IMR-90 (cell line): ENCODE measurements at regions not wholly inside any gene's neighbourhood (a gene's known extent, or its start where the extent isn't known, plus 50 kb on each side); places are given as distances from the start of the nearest gene placed in this dataset.

Source experiments
- ATAC-seq: fragments of 200-7000 bp; cut with Tn5 transposase; 2 replicates; pipeline ENCODE4 v1.9.1; 2020; ENCODE audit warnings: low read depth, mild to moderate bottlenecking, moderate library complexity
- BruUV-seq: library from RNA; stranded (reverse); fragments of 400-500 nt; replicated peaks from 2 replicates; lab custom pipeline; 2021; lab: Mats Ljungman, UMichigan
- CTCF ChIA-PET: fragments of 300-600 bp; formaldehyde crosslinking; extraction: SDS; loops from one replicate; lab custom pipeline; 2021; ENCODE audit warnings: antibody characterized with exemption; lab: Yijun Ruan, JAX
- POLR2A ChIA-PET: fragments of 300-600 bp; sonication (Branson Sonifier 250); formaldehyde crosslinking; loops from one replicate; lab custom pipeline; 2022; ENCODE audit warnings: antibody characterized with exemption; ENCODE audit not compliant: unreplicated experiment; lab: Charles Lee
- DNase-seq: peaks from one replicate; pipeline ENCODE4 v3.0.0; 2013
- H2AFZ ChIP-seq: replicated peaks from 2 replicates; pipeline ENCODE3; 2013; ENCODE audit warnings: low read length, mild to moderate bottlenecking; ENCODE audit not compliant: poor library complexity
- H2AK5ac ChIP-seq: 2 replicates; pipeline ENCODE4 v1.6.1; 2013; ENCODE audit warnings: low read depth, low read length, inconsistent platforms
- H2AK9ac ChIP-seq: replicated peaks from 2 replicates; pipeline ENCODE3; 2013; ENCODE audit warnings: mild to moderate bottlenecking, low read depth, low read length, moderate library complexity; ENCODE audit not compliant: poor library complexity
- H2BK120ac ChIP-seq: 2 replicates; pipeline ENCODE4 v1.6.1; 2013; ENCODE audit warnings: low read depth, low read length, inconsistent platforms
- H2BK15ac ChIP-seq: 3 replicates; pipeline ENCODE4 v1.6.1; 2013; ENCODE audit warnings: low read depth, low read length, inconsistent platforms
- H2BK20ac ChIP-seq: 2 replicates; pipeline ENCODE4 v1.6.1; 2013; ENCODE audit warnings: low read depth, mild to moderate bottlenecking, inconsistent platforms, low read length, moderate library complexity
- H2BK5ac ChIP-seq: 2 replicates; pipeline ENCODE4 v1.6.1; 2013; ENCODE audit warnings: mild to moderate bottlenecking, low read depth, low read length, inconsistent platforms; ENCODE audit not compliant: poor library complexity, severe bottlenecking
- H3K14ac ChIP-seq: replicated peaks from 2 replicates; pipeline ENCODE4 v1.6.1; 2013; ENCODE audit warnings: low read depth, low read length, inconsistent platforms
- H3K18ac ChIP-seq: 2 replicates; pipeline ENCODE4 v1.6.1; 2013; ENCODE audit warnings: low read depth, low read length, control low read depth
- H3K23ac ChIP-seq: 2 replicates; pipeline ENCODE4 v1.6.1; 2013; ENCODE audit warnings: low read depth, low read length, inconsistent platforms
- H3K27ac ChIP-seq: 2 replicates; pipeline ENCODE4 v1.5.1; 2013; ENCODE audit warnings: mild to moderate bottlenecking, control low read depth, low read length; ENCODE audit not compliant: insufficient read depth
- H3K27me3 ChIP-seq: 2 replicates; pipeline ENCODE4 v1.6.1; 2013; ENCODE audit warnings: low read length; ENCODE audit not compliant: control insufficient read depth, insufficient read depth
- H3K36me3 ChIP-seq: 2 replicates; pipeline ENCODE4 v1.6.1; 2013; ENCODE audit warnings: low read length, mixed read lengths; ENCODE audit not compliant: control insufficient read depth, insufficient read depth
- H3K4ac ChIP-seq: 2 replicates; pipeline ENCODE4 v1.6.1; 2013; ENCODE audit warnings: low read depth, low read length, inconsistent platforms
- H3K4me1 ChIP-seq: 2 replicates; pipeline ENCODE4 v1.6.1; 2013; ENCODE audit warnings: low read length, mixed read lengths; ENCODE audit not compliant: control insufficient read depth, insufficient read depth
- H3K4me2 ChIP-seq: 2 replicates; pipeline ENCODE4 v1.6.1; 2013; ENCODE audit warnings: low read depth, mild to moderate bottlenecking, control low read depth, low read length, moderate library complexity
- H3K4me3 ChIP-seq: 2 replicates; pipeline ENCODE4 v1.5.1; 2013; ENCODE audit warnings: low read depth, mild to moderate bottlenecking, control low read depth, low read length, moderate library complexity; ENCODE audit not compliant: insufficient read depth
- H3K56ac ChIP-seq: 2 replicates; pipeline ENCODE4 v1.6.1; 2013; ENCODE audit warnings: low read length, inconsistent platforms; ENCODE audit not compliant: insufficient read depth; ENCODE audit errors: extremely low read depth
- H3K79me1 ChIP-seq, 2 experiments: 2 replicates each; pipeline ENCODE4 v1.6.1; 2013; ENCODE audit warnings: low read length in 2 of 2, inconsistent platforms in 1 of 2, low read depth in 1 of 2
- H3K9ac ChIP-seq: 2 replicates; pipeline ENCODE4 v1.6.1; 2013; ENCODE audit warnings: low read depth, low read length, control low read depth
- H3K9me1 ChIP-seq: 2 replicates; pipeline ENCODE4 v1.6.1; 2013; ENCODE audit warnings: low read length, inconsistent platforms; ENCODE audit not compliant: insufficient read depth
- H3K9me3 ChIP-seq: 2 replicates; pipeline ENCODE4 v1.6.1; 2013; ENCODE audit warnings: low read length; ENCODE audit not compliant: control insufficient read depth, insufficient read depth
- H4K20me1 ChIP-seq: 2 replicates; pipeline ENCODE4 v1.6.1; 2013; ENCODE audit warnings: low read length, inconsistent platforms; ENCODE audit not compliant: insufficient read depth
- H4K5ac ChIP-seq: 2 replicates; pipeline ENCODE4 v1.6.1; 2013; ENCODE audit warnings: mild to moderate bottlenecking, low read depth, low read length, control low read depth
- H4K8ac ChIP-seq, 2 experiments: 2 replicates each; pipeline ENCODE4 v1.6.1; 2013; ENCODE audit warnings: low read depth in 2 of 2, low read length in 2 of 2, control low read depth in 1 of 2, inconsistent platforms in 1 of 2
- H4K91ac ChIP-seq: 2 replicates; pipeline ENCODE4 v1.6.1; 2013; ENCODE audit warnings: low read depth, low read length, inconsistent platforms; ENCODE audit not compliant: insufficient read depth
- MAFK ChIP-seq: IDR thresholded peaks from 2 replicates; pipeline ENCODE4 v1.6.1; 2012; ENCODE audit warnings: low read depth, low read length, improper control_type of control experiment
- MAZ ChIP-seq: IDR thresholded peaks from 2 replicates; pipeline ENCODE4 v1.6.1; 2012; ENCODE audit warnings: low read depth, mild to moderate bottlenecking, low read length, improper control_type of control experiment, moderate library complexity, borderline replicate concordance
- RCOR1 ChIP-seq: IDR thresholded peaks from 2 replicates; pipeline ENCODE4 v1.6.1; 2012; ENCODE audit warnings: mild to moderate bottlenecking, low read length, improper control_type of control experiment; ENCODE audit not compliant: insufficient replicate concordance
- WGBS, 2 experiments: methylation state at CpG; one replicate each; pipeline versions ENCODE4 v1.1.5 to v1.1.7; 2013; ENCODE audit warnings: missing lambda C conversion rate in 2 of 2; ENCODE audit not compliant: insufficient read length in 1 of 2; ENCODE audit errors: extremely low coverage in 2 of 2; 5-methylcytosine and 5-hydroxymethylcytosine counted together
- dilution Hi-C: fragments of 300-500 bp; cut with HindIII; formaldehyde crosslinking; loops from one replicate; pipeline ENCODE4 v1.14.3; 2018; ENCODE audit warnings: low sequenced_read_pairs; ENCODE audit not compliant: unreplicated experiment
- in situ Hi-C: fragments of 300-500 bp; cut with MboI; formaldehyde crosslinking; loops from 3 replicates; pipeline ENCODE4 v1.14.3; 2019; ENCODE audit warnings: low sequenced_read_pairs, inconsistent platforms, mixed read lengths
- intact Hi-C: fragments of 100-400 bp; cut with micrococcal nuclease; formaldehyde crosslinking; loops from 2 replicates; pipeline ENCODE4 v1.10.0; 2022
- TF ChIP-seq, protein P1 (sequence below): fragments of 150-350 bp; IDR thresholded peaks from 2 replicates; pipeline ENCODE4 v1.6.1; 2016; ENCODE audit warnings: low read depth, mild to moderate bottlenecking, low read length, moderate library complexity, borderline replicate concordance

DNA sequence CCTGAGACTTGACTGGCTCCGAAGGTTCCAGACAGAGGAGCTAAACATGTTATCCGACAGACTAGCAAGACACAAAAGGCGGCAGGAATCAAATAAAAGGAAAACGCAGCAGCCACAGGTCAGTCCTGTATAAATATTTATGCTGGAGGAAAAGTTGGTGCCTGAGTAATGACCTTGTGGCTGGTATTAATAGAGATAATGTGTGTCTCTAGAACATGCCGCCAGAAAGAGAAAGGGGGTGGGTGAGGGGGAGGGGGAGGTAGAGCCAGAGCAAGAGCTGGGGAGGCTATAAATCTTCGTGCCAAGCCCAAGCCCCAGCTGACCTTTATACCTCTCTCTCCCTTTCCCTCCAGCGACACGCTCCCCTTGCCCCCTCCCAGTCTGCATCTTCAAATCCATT, 590.4 kb downstream of the MED13L start:
- no peak overlapping the region for H3K56ac ChIP-seq
- no peak overlapping the region for H3K9ac ChIP-seq
- no peak overlapping the region for H3K4me2 ChIP-seq
- H3K4me3 ChIP-seq = no peak overlapping the region
- H4K8ac ChIP-seq = no peak overlapping the region
- TF ChIP-seq, protein P1, sequence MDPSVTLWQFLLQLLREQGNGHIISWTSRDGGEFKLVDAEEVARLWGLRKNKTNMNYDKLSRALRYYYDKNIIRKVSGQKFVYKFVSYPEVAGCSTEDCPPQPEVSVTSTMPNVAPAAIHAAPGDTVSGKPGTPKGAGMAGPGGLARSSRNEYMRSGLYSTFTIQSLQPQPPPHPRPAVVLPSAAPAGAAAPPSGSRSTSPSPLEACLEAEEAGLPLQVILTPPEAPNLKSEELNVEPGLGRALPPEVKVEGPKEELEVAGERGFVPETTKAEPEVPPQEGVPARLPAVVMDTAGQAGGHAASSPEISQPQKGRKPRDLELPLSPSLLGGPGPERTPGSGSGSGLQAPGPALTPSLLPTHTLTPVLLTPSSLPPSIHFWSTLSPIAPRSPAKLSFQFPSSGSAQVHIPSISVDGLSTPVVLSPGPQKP = no peak
- TF ChIP-seq MAFK (no peak), RCOR1 (no peak), MAZ (no peak)
- H3K9me1 ChIP-seq = no peaks in the 10 kb centered on the region
- H4K91ac ChIP-seq = no peak overlapping the region
- no TSS peak for BruUV-seq
- no peak overlapping the region for H2BK5ac ChIP-seq
- no peak overlapping the region for H3K18ac ChIP-seq
- H3K4ac ChIP-seq = no peak overlapping the region
- no peaks in the 10 kb centered on the region for H3K79me1 ChIP-seq
- intact Hi-C loops (no loop called here), dilution Hi-C loops (no loop called here), in situ Hi-C loops (no loop called here)
- H2BK120ac ChIP-seq = no peak overlapping the region
- H2AK5ac ChIP-seq = no peak overlapping the region
- H3K27ac ChIP-seq = no peak overlapping the region
- no peak overlapping the region for H3K23ac ChIP-seq
- no peak overlapping the region for H2AFZ ChIP-seq
- H2BK15ac ChIP-seq = no peak overlapping the region
- no peaks in the 10 kb centered on the region for H3K36me3 ChIP-seq
- H4K20me1 ChIP-seq = no peaks in the 10 kb centered on the region
- ChIA-PET CTCF (no interaction called here), POLR2A (no interaction called here)
- no peak for DNase-seq
- H3K9me3 ChIP-seq = no peaks in the 10 kb centered on the region
- peaks cover 17% of the 10 kb centered on the region for H3K27me3 ChIP-seq
- no peak overlapping the region for H2BK20ac ChIP-seq
- no peaks in the 10 kb centered on the region for H3K4me1 ChIP-seq
- H3K14ac ChIP-seq = no peak overlapping the region
- no CpG with 5 or more reads among the region's 8 CpGs for WGBS, 2 experiments
- H4K5ac ChIP-seq = no peak overlapping the region
- ATAC-seq = no peak
- no peak overlapping the region for H2AK9ac ChIP-seq
